ENCODE measurements at regions not wholly inside any gene's neighbourhood (a gene's known extent, or its start where the extent isn't known, plus 50 kb on each side); places are given as distances from the start of the nearest gene placed in this dataset.

GRCh38 chr5:174419540-174420132 lies 304.7 kb upstream of the MSX2 start:
- peak; percentile 91 to 97 (median 94) for TF ChIP-seq CTCF (IDR thresholded peaks at IDR 0.05 in 2 of 3, conservative IDR thresholded peaks at IDR 0.05 in 1 of 3; ENCODE audit: borderline replicate concordance in 1 of 3, insufficient read depth in 1 of 3, low read depth in 2 of 3, low read length in 2 of 3)
- no peak for TF ChIP-seq SRF (IDR thresholded peaks at IDR 0.05; ENCODE audit: low read depth)
- TF ChIP-seq MAX (IDR thresholded peaks at IDR 0.05) = no peak
- TF ChIP-seq CBX3 (IDR thresholded peaks at IDR 0.05; ENCODE audit: low read depth) = no peak
- no peak for TF ChIP-seq POLR2AphosphoS5 (IDR thresholded peaks at IDR 0.05; ENCODE audit: low read depth, low read length)

Data from HCT116 (cell line).